ENCODE measurements at regions not wholly inside any gene's neighbourhood (a gene's known extent, or its start where the extent isn't known, plus 50 kb on each side); places are given as distances from the start of the nearest gene placed in this dataset.
"Not testable (repeated sequence)": the region's sequence is repeated elsewhere in the genome, so short reads cannot be mapped to it uniquely, and the experiment has no call there.

DNA sequence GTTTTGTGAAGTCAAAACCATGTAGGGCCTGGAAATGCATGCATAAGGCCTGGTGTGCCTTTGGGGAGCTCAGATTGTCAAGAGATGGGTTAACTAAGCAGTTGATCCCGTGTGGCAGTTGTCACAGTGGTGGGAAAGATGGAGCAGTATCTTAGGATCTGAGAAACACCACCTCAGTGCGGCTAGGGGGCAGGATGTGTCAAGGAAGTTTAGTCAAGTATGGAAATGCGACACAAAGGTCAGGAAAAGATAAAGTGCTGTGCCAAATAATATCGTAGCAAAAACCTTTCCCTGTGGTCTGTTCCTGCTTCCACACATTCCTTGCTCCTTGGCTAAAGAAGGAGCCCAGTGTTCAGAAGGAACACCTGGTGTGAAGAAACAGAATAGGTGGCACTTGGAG, 396.4 kb downstream of the EDEM1 start:
- DNase-seq (ENCODE audit: extremely low read depth, low read depth, low spot score) = no peak

DNA sequence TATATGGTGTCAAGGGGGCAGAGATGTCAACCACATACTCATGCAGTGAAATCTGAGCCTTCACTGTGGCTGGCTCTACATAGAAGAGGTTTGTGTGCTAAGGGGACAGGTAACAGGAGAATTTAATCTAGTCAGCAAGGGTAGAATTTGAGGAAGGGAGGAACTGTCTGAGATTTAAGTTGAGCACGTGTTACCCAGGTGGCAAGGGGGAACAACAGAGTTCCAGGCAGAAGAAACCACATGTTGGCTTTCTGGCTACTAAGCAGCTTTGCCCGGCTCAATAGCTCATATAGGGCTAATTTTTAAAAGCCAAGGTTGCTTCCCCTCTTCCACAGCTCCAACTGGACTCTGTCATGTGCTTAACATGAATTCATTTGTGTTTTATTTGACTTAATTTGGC, 397.6 kb downstream of the EDEM1 start:
- no peak for DNase-seq (ENCODE audit: extremely low read depth, low read depth, low spot score)

DNA sequence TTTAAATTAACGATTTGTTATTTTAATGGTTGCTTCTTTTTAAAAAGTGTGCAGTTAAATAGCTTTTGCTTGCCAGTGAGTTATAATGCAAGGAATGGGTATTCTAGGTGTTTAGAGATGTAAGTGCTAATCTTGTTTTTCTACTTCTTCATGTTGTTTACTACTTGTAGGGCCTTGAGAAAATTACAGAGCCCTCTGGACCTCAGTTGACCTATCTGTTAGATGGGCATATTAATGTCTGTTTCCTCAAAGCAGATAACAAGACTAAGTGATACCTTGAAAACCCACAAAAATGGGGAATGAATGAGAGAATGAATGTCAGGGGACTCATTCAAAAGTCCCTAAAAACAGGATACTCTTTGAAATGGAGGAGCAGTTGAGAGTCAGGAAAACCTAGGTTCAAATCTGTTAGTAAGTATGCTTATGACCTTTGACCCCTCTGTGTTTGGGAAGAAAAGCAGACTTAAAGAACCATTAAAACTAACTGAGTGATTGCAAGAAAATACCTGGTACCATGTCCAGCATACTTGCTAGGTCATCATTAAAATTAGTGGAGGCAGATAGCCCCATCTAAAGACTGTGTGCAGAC, 419.5 kb downstream of the EDEM1 start:
- DNase-seq (ENCODE audit: extremely low read depth, low read depth, low spot score) = no peak

DNA sequence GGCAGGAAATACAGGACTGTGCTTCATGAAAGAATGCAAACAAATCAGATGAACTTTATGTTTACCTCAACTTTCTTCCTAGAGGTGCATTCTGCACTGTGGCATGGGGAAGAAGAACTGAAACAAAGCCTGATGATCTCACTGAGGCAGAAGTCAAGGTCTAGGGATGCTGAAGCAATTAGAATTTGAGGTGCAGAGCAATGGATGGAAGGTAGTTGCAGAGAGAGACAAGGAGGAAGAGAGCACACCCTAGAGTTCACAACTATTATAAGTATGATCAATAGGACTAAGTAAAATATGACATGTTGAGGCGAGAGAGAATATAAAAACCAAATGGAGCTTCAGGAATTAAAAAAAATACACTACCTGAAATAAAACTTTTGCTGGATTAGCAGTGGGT, 420.1 kb downstream of the EDEM1 start:
- DNase-seq (ENCODE audit: extremely low read depth, low read depth, low spot score) = no peak

DNA sequence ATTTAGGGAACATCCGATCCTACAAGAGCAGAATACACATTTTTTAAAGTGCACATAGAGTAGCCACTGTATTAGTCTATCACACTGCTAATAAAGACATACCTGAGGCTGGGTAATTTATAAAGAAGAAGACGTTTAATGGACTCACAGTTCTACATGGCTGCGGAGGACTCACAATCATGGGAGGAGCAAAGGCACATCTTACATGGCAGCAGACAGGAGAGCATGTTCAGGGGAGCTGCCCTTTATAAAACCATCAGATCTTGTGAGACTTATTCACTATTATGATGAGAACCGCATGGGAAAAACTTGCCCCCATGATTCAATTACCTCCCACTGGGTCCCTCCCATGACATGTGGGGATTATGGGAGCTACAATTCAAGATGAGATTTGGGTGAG, 421.5 kb downstream of the EDEM1 start:
- not testable (repeated sequence) for DNase-seq (ENCODE audit: extremely low read depth, low read depth, low spot score)

DNA sequence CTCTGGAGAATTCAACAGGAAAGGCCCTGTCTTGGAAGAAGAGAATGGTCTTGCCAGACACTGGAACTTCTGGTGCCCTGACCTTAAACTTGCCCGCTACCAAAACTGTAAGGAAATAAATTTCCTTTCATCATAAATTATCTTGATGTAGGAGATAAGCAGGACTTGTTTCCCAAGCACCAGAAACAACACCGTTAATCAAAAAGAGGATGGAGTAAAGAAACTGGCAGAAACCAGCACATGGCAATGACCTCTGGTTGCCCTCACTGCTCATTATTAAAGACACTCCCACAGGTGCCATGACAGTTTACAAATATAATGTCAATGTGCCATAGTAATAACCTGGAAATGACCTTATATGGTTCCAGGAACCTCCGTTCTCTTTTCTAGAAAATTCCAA, 426.1 kb downstream of the EDEM1 start:
- no peak for DNase-seq (ENCODE audit: extremely low read depth, low read depth, low spot score)

DNA sequence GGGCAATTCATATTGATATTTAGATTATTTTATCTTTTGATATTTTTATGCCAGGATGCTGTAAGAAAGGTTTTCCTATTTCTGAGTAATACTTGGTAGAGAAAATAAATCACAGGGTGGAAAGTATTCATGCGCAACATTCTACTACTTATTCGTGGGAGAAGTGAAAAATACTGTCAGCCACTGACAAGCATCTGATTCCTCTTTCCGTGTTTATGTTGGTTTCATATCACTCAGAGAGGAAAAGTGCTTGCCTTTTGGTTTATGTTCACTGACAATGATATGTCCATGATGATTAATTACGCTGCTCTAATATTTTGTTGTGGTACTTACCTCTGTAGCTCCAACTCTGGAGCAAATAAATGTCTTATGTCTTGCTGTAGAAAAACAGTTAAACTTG, 429.4 kb downstream of the EDEM1 start:
- DNase-seq (ENCODE audit: extremely low read depth, low read depth, low spot score) = no peak

DNA sequence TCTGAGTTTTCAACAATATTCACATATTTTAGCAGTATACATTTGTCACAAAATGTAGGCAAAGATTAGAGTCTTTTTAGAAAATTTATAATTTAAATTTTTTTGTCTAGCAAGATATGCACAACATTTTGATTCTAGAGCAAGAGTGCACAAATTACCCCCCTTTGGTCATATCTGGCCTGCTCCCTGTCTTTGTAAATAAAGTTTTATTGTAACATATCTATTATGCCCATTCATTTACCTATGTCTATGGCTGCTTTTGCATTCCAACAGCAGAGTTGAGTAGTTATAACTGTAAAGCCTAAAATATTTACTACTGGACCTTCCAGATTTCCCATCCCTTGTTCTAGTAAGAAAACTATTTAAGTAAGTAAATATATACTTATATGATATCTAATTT, 430.7 kb downstream of the EDEM1 start:
- DNase-seq (ENCODE audit: extremely low read depth, low read depth, low spot score) = no peak

DNA sequence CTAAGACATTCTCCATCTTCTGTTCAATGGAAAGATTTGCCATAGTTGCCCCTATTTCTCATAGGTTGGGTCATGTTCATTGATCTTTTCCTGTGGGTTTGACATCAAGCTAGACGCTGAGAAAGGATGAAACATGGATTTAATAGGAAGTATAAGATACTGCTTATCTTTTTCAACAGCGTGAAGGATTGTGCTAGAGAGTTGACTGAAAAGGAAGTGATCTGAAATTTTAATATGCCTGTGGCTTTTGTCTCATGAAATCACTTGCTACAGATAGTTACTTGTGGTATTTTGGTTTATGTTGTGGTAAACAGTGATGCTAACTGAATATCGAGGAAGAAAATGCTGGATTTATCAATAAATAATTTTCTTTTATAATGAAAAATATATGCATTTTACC, 442.9 kb downstream of the EDEM1 start:
- no peak for DNase-seq (ENCODE audit: extremely low read depth, low read depth, low spot score)

DNA sequence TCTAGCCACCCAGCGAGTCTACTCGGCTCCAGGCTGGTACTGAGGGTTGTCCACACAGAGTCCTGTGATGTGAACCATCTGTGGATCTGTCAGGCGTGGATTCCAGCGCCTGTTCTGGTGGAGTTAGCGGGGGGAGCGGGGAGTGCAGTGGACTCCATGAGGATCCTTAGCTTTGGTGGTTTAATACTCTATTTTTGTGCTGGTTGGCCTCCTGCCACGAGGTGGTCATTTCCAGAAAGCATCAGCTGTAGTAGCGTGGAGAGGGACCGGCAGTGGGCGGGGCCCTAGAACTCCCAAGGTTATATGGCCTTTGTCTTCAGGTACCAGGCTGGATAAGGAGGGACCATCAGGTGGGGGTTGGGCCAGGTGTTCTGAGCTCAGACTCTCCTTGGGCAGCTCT, 446.5 kb downstream of the EDEM1 start:
- DNase-seq (ENCODE audit: extremely low read depth, low read depth, low spot score) = no peak

DNA sequence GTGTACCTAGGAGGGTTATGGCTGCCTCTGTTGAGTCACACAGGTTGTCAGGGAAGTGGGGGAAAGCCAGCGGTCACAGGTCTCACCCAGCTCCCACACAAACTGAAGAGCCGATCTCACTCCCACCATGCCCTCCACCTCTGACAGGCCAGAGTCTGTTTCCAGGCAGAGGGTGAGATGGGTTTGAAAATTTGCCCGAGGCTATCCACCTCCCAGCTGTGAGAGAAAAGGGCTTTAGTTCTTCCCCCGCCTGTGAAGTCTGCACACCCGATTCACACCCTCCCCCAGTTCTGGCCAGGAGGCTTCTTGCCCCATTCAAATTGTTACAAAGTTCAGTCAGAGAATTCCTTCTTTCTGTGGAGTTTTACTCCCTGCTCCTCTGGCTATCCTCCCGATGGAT, 446.9 kb downstream of the EDEM1 start:
- DNase-seq (ENCODE audit: extremely low read depth, low read depth, low spot score) = no peak

DNA sequence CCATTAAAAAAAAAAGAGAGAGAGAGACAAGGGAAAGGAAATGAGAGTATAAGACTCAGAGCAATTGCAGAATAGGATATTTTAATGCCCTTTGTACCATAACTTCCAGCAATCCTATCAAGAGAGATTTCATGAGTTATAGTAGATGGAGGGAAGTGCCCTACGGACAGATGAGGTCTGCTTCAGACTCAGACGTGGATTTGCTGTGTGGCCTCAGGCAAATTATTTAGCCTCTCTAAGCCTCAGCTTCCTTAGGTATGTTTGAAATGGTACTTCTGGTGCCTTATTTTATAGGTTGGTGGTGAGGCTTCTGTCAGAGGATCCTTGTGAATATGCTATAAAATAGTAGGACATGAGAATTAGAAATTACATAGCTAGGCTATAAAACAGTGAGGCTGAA, 448.2 kb downstream of the EDEM1 start:
- DNase-seq (ENCODE audit: extremely low read depth, low read depth, low spot score) = no peak

DNA sequence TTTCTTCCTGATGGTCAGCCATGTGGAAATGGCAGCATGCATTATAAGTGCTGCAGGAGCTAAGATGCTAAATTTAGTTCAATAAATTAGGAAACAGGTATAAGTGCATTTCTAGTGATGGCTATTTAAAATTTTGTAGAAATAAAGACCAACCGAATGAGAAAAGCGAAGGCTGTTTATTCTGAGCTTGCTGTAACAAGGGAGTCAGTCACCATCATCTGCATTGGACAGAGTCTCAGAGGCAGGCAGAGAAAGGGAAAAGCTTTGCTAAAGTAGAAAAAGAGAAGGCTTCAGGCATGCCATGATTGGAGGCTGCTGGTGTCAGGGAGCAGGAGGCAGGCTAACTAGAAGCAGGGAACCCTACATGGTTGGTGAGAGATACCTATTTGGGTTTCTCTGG, 451.0 kb downstream of the EDEM1 start:
- no peak for DNase-seq (ENCODE audit: extremely low read depth, low read depth, low spot score)

DNA sequence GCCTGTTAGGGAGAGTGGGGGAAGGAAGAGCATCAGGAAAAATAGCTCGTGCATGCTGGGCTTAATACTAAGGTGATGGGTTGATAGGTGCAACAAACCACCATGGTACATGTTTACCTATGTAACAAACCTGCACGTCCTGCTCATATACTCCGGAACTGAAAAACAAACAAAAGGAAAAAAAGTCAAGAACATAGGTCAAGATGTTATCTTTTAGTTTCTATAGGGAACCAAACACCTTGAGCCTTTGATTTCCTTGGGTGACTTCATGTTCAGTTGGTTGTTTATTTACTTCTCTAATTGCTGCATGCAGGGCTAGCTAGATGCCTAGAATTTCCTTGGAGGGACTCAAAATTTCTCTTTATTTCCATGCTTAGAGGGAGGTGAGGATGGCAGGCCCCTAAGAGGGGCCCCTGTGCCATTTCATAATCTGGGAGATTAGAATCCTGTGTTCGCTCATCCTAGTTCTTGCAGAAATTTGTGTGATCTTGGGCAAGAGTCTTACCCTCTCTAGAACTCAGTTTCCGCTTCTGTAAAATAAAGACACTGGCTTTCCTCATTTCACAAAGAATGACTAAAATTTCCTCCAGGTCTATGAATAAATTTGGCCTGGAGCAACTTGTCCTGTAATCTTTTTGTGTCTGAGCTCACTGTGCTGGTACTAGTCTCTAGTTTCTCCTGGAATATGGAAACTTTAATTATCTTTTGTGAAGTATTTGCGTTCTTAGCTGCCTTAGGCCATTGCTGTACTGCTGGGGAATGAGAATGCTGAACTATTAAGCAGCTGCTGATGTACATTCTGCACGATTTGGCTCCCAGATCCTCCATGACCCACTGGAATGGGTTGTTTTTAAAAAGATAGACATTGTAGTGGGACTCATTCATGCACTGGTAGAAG, 457.5 kb downstream of the EDEM1 start:
- DNase-seq (ENCODE audit: extremely low read depth, low read depth, low spot score) = no peak

DNA sequence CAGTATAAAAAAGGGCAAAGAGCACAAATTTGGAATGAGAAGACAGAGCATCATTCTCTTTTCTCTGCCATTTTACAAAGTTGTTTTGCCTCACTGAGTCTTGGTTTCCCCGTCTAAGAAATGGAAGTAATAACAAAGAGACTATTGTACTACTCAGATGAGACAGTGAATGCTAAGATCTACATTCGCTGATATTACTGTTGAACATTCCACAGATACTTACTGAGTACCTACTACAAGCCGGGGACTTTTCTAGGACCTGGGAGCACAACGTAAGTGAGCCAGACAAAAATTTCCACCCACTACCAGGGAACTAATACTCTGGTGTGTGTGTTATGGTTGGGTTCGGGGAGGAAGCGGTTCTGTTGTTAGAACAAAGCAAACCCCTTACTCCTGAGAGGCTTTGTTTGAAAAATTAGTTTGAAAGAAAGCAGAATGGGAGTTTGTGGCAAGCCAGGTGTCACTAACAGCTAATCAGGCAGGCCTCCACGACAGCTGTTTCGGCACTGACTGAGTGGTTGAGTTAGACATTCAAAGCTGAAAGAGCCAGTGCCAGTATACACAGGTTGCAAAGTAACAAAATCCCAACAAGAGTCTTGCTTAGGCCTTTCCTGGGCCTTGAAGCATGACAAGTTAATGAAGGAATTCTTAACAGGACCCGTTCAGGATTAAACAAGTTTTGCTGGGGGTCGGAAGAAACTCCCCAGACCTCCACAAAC, 458.3 kb downstream of the EDEM1 start:
- no peak for DNase-seq (ENCODE audit: extremely low read depth, low read depth, low spot score)

DNA sequence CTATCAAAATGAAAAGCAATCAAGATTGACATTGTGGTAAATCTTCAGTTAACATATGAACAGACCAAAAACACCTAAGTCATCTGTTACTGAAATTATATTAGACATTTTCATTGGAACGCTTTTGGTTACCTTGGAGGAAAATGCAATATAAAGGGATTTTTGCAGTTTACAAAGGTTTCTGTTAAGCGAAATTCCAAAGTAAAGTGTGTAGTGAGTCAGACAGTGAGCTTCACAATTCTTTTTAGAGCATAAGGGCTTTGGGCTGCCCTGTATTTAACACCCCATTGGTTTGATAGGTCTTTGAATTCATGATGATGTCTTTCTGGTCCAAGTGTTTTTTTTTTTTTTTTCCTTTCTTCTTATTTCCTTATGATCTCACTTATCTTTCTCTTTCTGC, 462.8 kb downstream of the EDEM1 start:
- DNase-seq (ENCODE audit: extremely low read depth, low read depth, low spot score) = no peak

DNA sequence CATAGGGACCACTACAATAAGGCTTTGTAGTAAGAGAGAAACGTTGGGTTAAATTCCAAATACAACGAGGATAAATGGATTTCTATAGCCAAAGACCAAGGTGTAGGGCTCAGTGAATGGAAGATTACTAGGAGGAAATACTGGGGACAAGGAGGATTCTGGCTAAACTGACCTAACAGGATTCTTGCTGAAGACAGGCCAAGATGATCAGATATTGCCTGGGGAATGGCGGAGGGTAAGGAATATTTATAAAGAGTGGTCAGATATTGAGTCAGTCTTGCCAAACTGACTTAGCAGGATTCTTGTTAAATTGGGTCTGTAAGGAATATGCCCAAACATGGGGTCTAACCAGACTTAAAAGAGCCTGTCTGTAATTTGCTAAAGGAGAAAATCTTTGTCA, 463.8 kb downstream of the EDEM1 start:
- DNase-seq (ENCODE audit: extremely low read depth, low read depth, low spot score) = no peak

DNA sequence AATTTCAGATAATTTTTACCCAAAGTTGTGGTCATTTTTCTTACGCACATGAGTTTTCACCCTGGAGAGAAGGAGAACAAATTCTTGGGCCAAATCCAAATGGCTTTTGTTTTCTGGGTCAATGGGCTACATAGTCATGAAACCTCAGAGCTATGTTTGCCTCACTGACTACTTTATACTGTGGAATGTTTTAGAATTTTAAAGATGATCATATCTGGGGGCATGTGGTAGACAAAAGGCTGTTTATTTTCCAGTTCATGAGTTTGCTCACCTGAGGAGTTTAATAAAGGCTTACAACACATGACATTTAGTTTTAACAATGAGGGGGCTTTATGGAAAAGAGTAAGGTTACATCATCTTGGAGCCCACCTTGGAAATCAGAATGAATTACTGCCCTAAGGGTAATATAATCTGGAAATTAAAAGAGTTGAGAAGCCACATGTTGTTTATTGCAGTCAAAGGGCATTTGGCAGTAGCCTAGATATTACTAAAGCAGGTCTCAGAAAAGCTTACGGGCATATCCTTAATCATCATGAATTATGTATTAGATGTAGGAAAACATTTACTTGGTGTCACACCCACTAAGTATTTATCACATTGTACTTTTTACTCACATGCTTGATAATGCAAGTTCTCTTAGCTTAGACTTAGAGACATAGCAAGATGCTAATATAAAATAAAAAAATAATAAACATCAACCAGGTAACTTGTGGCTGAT, 466.1 kb downstream of the EDEM1 start:
- DNase-seq (ENCODE audit: extremely low read depth, low read depth, low spot score) = no peak

DNA sequence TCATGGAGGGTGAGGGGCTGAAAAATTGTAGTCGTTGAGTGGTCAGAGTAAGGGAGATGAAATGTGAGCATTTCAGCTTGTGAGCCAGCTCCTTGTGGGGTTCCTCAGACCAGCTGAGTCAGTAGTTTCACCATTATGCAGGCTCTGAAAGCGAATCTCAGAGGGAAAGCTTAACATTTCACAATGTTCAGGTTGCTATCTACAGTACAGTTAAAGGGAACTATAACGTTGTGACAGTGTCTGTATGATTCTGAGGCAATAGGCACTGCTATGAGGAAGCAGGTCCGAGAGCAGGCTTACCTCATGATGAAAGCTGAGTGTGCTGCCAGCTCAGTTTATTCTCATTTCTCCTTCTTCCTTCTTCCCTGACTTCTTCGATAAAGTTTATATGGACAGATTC, 469.6 kb downstream of the EDEM1 start:
- no peak for DNase-seq (ENCODE audit: extremely low read depth, low read depth, low spot score)

DNA sequence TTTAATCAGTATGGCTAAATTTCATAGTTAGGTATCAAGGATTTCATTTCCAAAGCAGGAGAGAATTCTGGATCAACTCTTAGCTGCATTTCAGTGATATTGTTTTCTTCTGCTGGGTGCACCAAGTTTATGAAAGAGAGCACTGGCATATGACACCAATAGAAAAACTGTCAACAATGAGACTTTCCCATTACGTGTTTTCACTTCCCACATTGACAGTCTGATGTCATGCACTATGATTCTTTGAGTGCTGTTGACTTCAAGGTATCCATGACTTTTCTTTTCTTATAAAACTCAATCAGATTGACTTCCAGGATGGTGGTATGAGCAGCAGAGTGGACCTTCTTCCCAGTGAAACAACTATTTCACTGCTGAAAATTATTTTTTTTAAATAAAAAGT, 476.1 kb downstream of the EDEM1 start:
- no peak for DNase-seq (ENCODE audit: extremely low read depth, low read depth, low spot score)

DNA sequence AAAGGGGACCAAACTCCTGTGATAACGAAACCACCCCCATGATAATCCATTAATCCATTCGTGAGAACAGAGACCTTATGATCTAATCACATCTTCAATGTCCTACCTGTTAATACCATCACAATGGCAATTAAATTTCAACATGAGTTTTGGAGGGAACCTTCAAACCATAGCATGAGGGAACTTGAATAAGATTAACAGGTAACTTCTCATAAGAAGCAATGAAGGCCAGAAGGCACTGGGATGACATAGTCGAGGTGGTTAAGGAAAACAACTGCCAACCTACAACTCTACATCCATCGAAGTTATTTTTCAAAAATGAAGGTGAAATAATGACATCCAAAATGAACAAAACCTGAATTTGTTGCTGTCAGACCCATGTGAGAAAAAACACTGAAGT, 478.9 kb downstream of the EDEM1 start:
- DNase-seq (ENCODE audit: extremely low read depth, low read depth, low spot score) = no peak
